ENCODE measurements at regions not wholly inside any gene's neighbourhood (a gene's known extent, or its start where the extent isn't known, plus 50 kb on each side); places are given as distances from the start of the nearest gene placed in this dataset.

DNA sequence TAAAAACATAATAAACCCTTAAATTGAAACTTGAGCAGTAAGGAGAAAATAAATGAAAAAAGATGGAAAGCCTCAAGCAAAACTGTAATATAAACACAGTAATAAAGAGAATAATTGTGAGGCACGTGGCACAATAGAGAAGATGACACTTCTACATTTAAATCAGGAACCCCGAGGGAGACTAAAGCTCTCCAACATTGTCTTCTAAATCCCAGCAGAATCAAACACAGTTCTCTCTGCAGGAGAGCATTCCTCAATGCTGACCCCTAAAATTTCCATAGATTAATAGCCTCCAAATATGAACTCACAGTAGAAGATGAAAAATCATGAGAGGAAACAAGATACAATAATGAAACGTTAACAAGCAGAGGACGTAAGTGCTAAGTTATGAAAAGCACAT is 721.2 kb upstream of the COX7C start:
- Histone ChIP-seq H2BK20ac (ENCODE audit: low read length) (no peak overlapping the region), H3K4me2 (ENCODE audit: insufficient read depth in 1 of 2, low read depth in 2 of 2, low read length in 2 of 2) (no peak overlapping the region), H4K20me1 (replicated peaks in 1 of 2; ENCODE audit: control insufficient read depth in 1 of 2, insufficient read depth in 2 of 2, low read length in 2 of 2) (no peaks in the 10 kb centered on the region), H2BK12ac (ENCODE audit: low read depth, low read length) (no peak overlapping the region), H4K91ac (replicated peaks; ENCODE audit: insufficient read length, low read length) (no peak overlapping the region), H2AFZ (ENCODE audit: low read length) (no peak overlapping the region), H3K23ac (ENCODE audit: insufficient read length) (no peak overlapping the region), H3K23me2 (ENCODE audit: low read depth, low read length) (no peaks in the 10 kb centered on the region), H3K36me3 (ENCODE audit: control insufficient read depth in 2 of 4, insufficient read depth in 4 of 4, low read length in 3 of 4) (no peaks in the 10 kb centered on the region), H3K27me3 (replicated peaks in 1 of 4; ENCODE audit: control insufficient read depth in 3 of 4, extremely low read depth in 1 of 4, insufficient read depth in 3 of 4, low read length in 3 of 4) (peaks cover 0 to 7% (median 4%) of the 10 kb centered on the region in 4 experiments; a peak in 4 of 7 replicates), H2BK15ac (ENCODE audit: low read length) (no peak overlapping the region), H4K8ac (ENCODE audit: extremely low read depth, insufficient read depth, low read length) (no peak overlapping the region), H3K4me1 (replicated peaks in 1 of 4; ENCODE audit: control insufficient read depth in 3 of 4, insufficient read depth in 4 of 4, low read length in 3 of 4) (peaks cover 0 to 6% (median 3%) of the 10 kb centered on the region in 4 experiments; a peak in 3 of 7 replicates), H3K9me3 (ENCODE audit: insufficient read depth in 2 of 2, low read depth in 1 of 2, low read length in 1 of 2) (no peaks in the 10 kb centered on the region), H3K79me1 (ENCODE audit: low read depth, low read length) (no peaks in the 10 kb centered on the region), H3K56ac (replicated peaks; ENCODE audit: insufficient read length, low read depth, low read length) (no peak overlapping the region), H3K18ac (ENCODE audit: extremely low read depth, low read length) (no peak overlapping the region), H2BK5ac (ENCODE audit: low read depth, low read length) (no peak overlapping the region), H3K14ac (ENCODE audit: insufficient read length) (no peak overlapping the region), H2AK5ac (ENCODE audit: low read depth, low read length) (no peak overlapping the region), H3K9ac (replicated peaks in 1 of 4; ENCODE audit: extremely low read depth in 1 of 4, low read depth in 3 of 4, low read length in 3 of 4) (no peak overlapping the region), H2BK120ac (replicated peaks; ENCODE audit: low read depth, low read length) (no peak overlapping the region), H3K4ac (replicated peaks; ENCODE audit: insufficient read length, low read depth, low read length) (no peak overlapping the region), H3K79me2 (ENCODE audit: control insufficient read depth in 1 of 2, insufficient read depth in 2 of 2, low read length in 2 of 2) (no peaks in the 10 kb centered on the region), H4K5ac (ENCODE audit: insufficient read length, low read depth, low read length) (no peak overlapping the region), H3K4me3 (ENCODE audit: extremely low read depth in 1 of 4, insufficient read depth in 2 of 4, low read depth in 3 of 4, low read length in 4 of 4) (no peak overlapping the region; a peak in 1 of 8 replicates), H3K27ac (ENCODE audit: low read depth, low read length) (no peak overlapping the region)
- ChIA-PET CTCF (ENCODE audit: partially characterized antibody) (no interaction called here), POLR2A (ENCODE audit: partially characterized antibody) (no interaction called here)
- no peak for TF ChIP-seq JUND (IDR thresholded peaks at IDR 0.05; ENCODE audit: low read length)
- TF ChIP-seq BCL11A (IDR thresholded peaks at IDR 0.05; ENCODE audit: low read depth in 2 of 2, low read length in 2 of 2) = no peak
- TF ChIP-seq SIX5 (IDR thresholded peaks at IDR 0.05; ENCODE audit: low read depth, low read length) = no peak
- TF ChIP-seq JUN (IDR thresholded peaks at IDR 0.05; ENCODE audit: low read depth, low read length) = no peak
- TF ChIP-seq SAP30 (IDR thresholded peaks at IDR 0.05; ENCODE audit: insufficient read depth, insufficient replicate concordance, low read length) = no peak
- TF ChIP-seq NRF1 (IDR thresholded peaks at IDR 0.05; ENCODE audit: low read depth, low read length) = no peak
- no peak for TF ChIP-seq FOSL1 (IDR thresholded peaks at IDR 0.05; ENCODE audit: insufficient read depth, low read depth, low read length)
- TF ChIP-seq E2F6 (IDR thresholded peaks at IDR 0.05) = no peak
- no peak for TF ChIP-seq RBBP5 (IDR thresholded peaks at IDR 0.05; ENCODE audit: borderline replicate concordance, low read depth, low read length)
- TF ChIP-seq EZH2 (IDR thresholded peaks at IDR 0.05; ENCODE audit: low read depth, low read length, severe bottlenecking) = no peak
- DNase-seq (ENCODE audit: low read depth in 1 of 2, low spot score in 2 of 2) (no peak), FAIRE-seq (no peak)
- WGBS, 2 experiments (ENCODE audit: extremely low coverage in 1 of 2, insufficient coverage in 1 of 2, insufficient read length in 1 of 2, insufficient replicate concordance in 2 of 2, low coverage in 1 of 2, low lambda C conversion rate in 2 of 2, missing lambda C conversion rate in 1 of 2) = 58% methylated on average over 4 of the region's 4 CpGs; no CpG with 5 or more reads in 1 of the 2 experiments

Data from H1 (cell line).